HEK293T (cell line): ENCODE measurements at regions not wholly inside any gene's neighbourhood (a gene's known extent, or its start where the extent isn't known, plus 50 kb on each side); places are given as distances from the start of the nearest gene placed in this dataset.
"Not testable (repeated sequence)": the region's sequence is repeated elsewhere in the genome, so short reads cannot be mapped to it uniquely, and the experiment has no call there.

Experiments
- CTCF ChIA-PET: fragments of 350-600 bp; formaldehyde crosslinking; extraction: SDS; loops from one replicate; lab custom pipeline; 2021; ENCODE audit warnings: antibody characterized with exemption, inconsistent platforms; lab: Yijun Ruan, JAX
- POLR2A ChIA-PET: fragments of 350-600 bp; formaldehyde crosslinking; extraction: SDS; loops from one replicate; lab custom pipeline; 2020; ENCODE audit warnings: antibody characterized with exemption, inconsistent platforms; lab: Yijun Ruan, JAX
- DNase-seq: peaks from one replicate; pipeline ENCODE4 v3.0.0; 2012; ENCODE audit warnings: mixed read lengths; ENCODE audit errors: extremely low spot score
- ARNT ChIP-seq: fragments of 450-650 bp; IDR thresholded peaks from 2 replicates; pipeline ENCODE4 v1.6.1; 2017; ENCODE audit warnings: mild to moderate bottlenecking
- BHLHE40 ChIP-seq: fragments of 450-650 bp; IDR thresholded peaks from 2 replicates; pipeline ENCODE4 v1.6.1; 2016; ENCODE audit warnings: mild to moderate bottlenecking, moderate library complexity, borderline replicate concordance
- CTBP1 ChIP-seq: fragments of 450-650 bp; IDR thresholded peaks from 2 replicates; pipeline ENCODE4 v1.6.1; 2016; ENCODE audit warnings: borderline replicate concordance
- ELF4 ChIP-seq: fragments of 450-650 bp; IDR thresholded peaks from 2 replicates; pipeline ENCODE4 v1.6.1; 2017; ENCODE audit warnings: antibody characterized with exemption
- FOXA1 ChIP-seq: fragments of 450-650 bp; IDR thresholded peaks from 2 replicates; pipeline ENCODE4 v1.6.1; 2016; ENCODE audit warnings: mild to moderate bottlenecking
- FOXK2 ChIP-seq: fragments of 450-650 bp; IDR thresholded peaks from 2 replicates; pipeline ENCODE4 v1.6.1; 2016; ENCODE audit warnings: mild to moderate bottlenecking
- FOXM1 ChIP-seq: fragments of 450-650 bp; IDR thresholded peaks from 2 replicates; pipeline ENCODE4 v1.6.1; 2017; ENCODE audit warnings: mild to moderate bottlenecking, borderline replicate concordance
- HDGF ChIP-seq: fragments of 450-650 bp; IDR thresholded peaks from 2 replicates; pipeline ENCODE4 v1.6.1; 2017; ENCODE audit warnings: antibody characterized with exemption, borderline replicate concordance
- L3MBTL2 ChIP-seq: fragments of 450-650 bp; conservative IDR thresholded peaks from 2 replicates; pipeline ENCODE4 v1.6.1; 2016; ENCODE audit warnings: mild to moderate bottlenecking
- LEF1 ChIP-seq: fragments of 450-650 bp; IDR thresholded peaks from 2 replicates; pipeline ENCODE4 v1.6.1; 2017; ENCODE audit warnings: mild to moderate bottlenecking, borderline replicate concordance
- NFRKB ChIP-seq: fragments of 450-650 bp; IDR thresholded peaks from 2 replicates; pipeline ENCODE4 v1.6.1; 2016; ENCODE audit warnings: mild to moderate bottlenecking, moderate library complexity
- SP1 ChIP-seq: fragments of 450-650 bp; IDR thresholded peaks from 2 replicates; pipeline ENCODE4 v1.6.1; 2017
- SUZ12 ChIP-seq: fragments of 450-650 bp; IDR thresholded peaks from 2 replicates; pipeline ENCODE4 v1.6.1; 2016; ENCODE audit warnings: mild to moderate bottlenecking
- TARDBP ChIP-seq: fragments of 450-650 bp; IDR thresholded peaks from 2 replicates; pipeline ENCODE4 v1.6.1; 2016
- ZNF384 ChIP-seq: fragments of 450-650 bp; IDR thresholded peaks from 2 replicates; pipeline ENCODE4 v1.6.1; 2016
- TF ChIP-seq, protein P1 (sequence below): fragments of 450-650 bp; IDR thresholded peaks from 2 replicates; pipeline ENCODE4 v1.6.1; 2016

DNA sequence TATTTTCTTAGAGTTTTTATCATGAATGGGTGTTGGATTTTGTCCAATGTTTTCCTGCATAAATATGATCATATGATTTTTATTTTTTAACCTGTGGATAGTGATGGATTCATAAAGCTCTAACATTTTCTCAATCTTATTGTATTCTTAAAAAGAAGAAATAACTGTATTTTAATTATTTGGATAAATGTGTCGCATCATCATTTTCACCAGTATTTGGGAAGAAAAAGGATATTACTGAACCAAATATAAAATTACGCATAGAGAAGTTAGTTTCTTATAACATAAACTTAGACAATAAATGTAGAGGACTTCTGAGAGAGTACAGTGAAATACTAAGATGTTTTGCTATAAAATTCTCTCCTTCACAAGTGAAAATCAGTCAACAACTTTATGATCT is 126.0 kb upstream of the CHST9 start:
- ChIA-PET CTCF (no interaction called here), POLR2A (no interaction called here)
- TF ChIP-seq FOXK2 = no peak
- TF ChIP-seq NFRKB = no peak
- TF ChIP-seq FOXM1 = no peak
- no peak for TF ChIP-seq LEF1
- TF ChIP-seq HDGF = no peak
- no peak for TF ChIP-seq ZNF384
- TF ChIP-seq SP1 = no peak
- no peak for TF ChIP-seq L3MBTL2
- TF ChIP-seq, protein P1, sequence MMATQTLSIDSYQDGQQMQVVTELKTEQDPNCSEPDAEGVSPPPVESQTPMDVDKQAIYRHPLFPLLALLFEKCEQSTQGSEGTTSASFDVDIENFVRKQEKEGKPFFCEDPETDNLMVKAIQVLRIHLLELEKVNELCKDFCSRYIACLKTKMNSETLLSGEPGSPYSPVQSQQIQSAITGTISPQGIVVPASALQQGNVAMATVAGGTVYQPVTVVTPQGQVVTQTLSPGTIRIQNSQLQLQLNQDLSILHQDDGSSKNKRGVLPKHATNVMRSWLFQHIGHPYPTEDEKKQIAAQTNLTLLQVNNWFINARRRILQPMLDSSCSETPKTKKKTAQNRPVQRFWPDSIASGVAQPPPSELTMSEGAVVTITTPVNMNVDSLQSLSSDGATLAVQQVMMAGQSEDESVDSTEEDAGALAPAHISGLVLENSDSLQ = no peak
- TF ChIP-seq SUZ12 = no peak
- no peak for TF ChIP-seq TARDBP
- no peak for TF ChIP-seq ELF4
- TF ChIP-seq BHLHE40 = no peak
- no peak for DNase-seq

DNA sequence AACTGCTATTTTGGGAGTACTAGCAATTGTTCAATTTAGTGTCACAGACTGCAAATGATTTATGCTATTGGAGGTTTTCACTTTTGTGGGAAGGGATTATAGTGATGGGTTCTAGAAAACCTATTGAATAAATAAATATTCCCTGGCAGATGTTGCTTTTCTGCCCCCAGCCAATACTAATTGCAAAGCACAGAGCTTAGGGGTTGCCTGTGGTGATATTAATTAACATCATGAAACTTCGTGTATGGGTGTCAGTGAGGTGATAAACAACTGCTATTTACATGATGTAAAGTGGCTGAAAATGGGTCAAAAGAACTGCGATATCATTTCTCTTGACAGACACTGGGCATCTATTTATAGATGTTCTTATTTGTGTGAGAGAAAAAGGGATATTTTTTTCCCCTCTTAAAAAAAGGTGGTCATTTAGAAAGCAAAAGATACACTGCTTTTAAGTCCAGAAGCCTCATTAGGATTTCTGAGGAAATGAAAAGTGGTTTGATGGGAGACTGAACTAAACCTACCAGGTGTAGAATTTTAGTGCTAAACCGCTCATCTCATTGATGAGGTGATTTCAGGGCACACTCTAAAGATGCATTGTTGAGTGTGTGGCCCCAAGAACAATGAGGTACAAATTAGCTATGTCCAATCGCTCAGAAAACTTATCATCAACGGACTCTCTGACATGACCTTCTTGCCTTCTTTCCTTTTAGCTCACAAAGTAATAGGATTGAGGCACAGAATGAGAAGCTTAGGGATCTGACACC is 116.7 kb upstream of the CHST9 start:
- CTCF ChIA-PET = interaction anchor here (1.0 kb wide), 1 partner anchor 284 kb away, joined by 3 read pairs; no protein-coding TSS in a partner anchor

DNA sequence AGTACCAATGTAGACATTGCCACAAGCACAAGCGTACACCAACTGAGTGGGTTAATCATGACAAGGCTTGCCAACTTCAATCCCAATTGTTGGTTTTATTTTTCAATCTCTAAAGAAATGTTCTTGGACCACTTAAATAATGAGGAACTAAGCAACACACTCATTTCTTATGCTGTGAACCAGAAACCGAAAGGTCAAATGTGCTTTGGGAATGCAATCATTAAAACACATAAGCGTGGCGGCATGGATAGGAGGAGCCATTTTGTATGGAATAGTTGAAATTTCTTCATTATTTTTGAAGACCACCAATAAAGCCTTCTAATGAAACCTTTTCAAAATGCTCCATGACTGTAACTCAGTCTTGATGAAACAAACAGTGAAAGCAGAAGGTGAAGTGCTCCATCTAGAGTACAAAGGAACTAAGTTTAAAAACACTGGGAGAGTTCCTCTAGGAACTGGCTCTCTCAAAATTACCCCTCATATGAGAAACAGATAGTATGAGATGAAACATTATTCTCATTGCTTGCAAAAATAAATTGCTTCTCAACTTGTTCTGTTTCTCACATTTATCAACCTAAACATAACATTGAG is 113.2 kb upstream of the CHST9 start:
- TF ChIP-seq FOXA1 = no peak
- no peak for TF ChIP-seq LEF1
- no peak for TF ChIP-seq FOXK2
- ChIA-PET POLR2A (no interaction called here), CTCF (interaction anchor here (0.7 to 0.9 kb wide), 3 partner anchors 11 to 280 kb away, joined by 3 read pairs; no protein-coding TSS in a partner anchor)
- peak; percentile 27 for DNase-seq

More for the DNA sequence above, 116.7 kb upstream of the CHST9 start:
- POLR2A ChIA-PET = no interaction called here
- TF ChIP-seq LEF1 = no peak
- no peak for TF ChIP-seq BHLHE40
- TF ChIP-seq FOXM1 = no peak
- no peak for TF ChIP-seq CTBP1
- TF ChIP-seq ELF4 = no peak
- no peak for TF ChIP-seq ARNT
- TF ChIP-seq, protein P1 = 0 out of 2 replicates have a peak, but pooled peaks have one; percentile 10
- DNase-seq = no peak

DNA sequence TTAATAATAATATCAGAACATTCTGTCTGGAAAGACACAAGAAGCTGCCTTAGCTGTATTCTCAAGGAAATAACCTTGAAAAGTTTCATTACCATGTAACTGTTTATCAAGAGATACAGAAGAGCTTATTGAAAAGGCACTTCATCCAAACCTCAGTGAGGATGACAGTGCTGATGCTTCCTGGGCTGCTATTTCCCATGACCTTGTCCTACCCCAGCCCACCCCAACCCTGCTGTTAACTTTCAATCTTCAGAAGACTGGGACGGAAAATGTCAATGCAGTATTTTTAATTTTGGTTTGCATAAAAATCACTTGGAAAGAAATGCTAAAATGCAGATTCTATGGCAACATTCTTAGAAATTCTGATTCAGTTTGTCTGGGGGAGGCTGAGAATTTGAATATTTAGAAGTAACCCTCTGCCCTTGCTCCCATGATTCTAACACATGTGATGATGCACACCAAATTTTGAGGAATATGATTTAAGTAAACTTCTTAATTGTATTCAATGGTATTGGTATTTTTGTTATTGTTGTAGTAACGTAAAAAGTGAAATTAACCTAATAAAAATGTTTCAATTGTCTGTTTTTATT is 101.0 kb upstream of the CHST9 start:
- CTCF ChIA-PET, DNase-seq, POLR2A ChIA-PET: not testable (repeated sequence)

DNA sequence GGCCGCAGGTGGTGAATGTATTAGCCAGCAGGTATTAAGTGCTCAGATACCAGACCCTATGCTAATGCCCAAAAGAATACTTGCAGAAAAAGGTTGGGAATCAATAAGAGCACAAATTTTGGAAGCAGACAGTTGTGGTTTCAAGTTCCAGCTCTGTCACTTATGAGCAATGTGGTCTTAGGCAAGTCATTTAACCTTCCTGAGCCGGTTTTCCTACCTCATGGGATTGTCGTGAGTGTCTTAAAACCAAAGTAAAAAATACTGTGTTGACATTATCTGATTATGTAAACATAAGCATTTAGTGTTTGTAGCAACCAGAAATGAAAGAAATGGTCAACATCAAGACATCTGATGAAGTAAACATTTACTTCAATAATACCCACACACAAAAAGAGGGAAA is 93.0 kb upstream of the CHST9 start:
- CTCF ChIA-PET = no interaction called here

DNA sequence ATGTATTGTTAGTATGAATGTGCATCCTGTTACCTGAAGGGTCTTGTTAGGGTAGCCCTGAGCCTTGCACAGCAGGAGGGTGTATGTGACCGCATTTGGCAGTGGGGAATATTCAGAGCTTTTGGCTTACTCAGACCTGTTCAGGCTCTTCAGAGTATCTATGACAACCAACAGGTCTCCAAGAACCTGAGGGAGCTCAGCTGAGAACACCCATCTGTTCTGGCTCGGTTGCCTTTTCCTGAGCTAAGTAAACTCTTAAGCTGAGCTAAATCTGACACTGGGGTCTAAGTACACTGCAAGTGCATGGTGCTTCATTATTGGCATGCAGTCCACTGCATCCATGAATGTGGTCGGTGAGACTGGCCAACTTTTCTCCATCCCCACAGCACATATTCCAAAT is 92.4 kb upstream of the CHST9 start:
- ChIA-PET POLR2A (no interaction called here), CTCF (no interaction called here)
- TF ChIP-seq NFRKB (no peak), SUZ12 (no peak), HDGF (no peak), L3MBTL2 (no peak), ZNF384 (no peak), CTBP1 (no peak), SP1 (no peak), FOXA1 (no peak), BHLHE40 (no peak), FOXM1 (no peak), FOXK2 (no peak), ELF4 (no peak)
- TF ChIP-seq, protein P1 = no peak
- no peak for DNase-seq

More for the DNA sequence above, 93.0 kb upstream of the CHST9 start:
- TF ChIP-seq SP1 = no peak
- no peak for TF ChIP-seq FOXK2
- no peak for TF ChIP-seq TARDBP
- TF ChIP-seq BHLHE40 = no peak
- no peak for TF ChIP-seq ARNT
- TF ChIP-seq LEF1 = no peak
- TF ChIP-seq L3MBTL2 = no peak
- POLR2A ChIA-PET = no interaction called here
- DNase-seq = no peak

DNA sequence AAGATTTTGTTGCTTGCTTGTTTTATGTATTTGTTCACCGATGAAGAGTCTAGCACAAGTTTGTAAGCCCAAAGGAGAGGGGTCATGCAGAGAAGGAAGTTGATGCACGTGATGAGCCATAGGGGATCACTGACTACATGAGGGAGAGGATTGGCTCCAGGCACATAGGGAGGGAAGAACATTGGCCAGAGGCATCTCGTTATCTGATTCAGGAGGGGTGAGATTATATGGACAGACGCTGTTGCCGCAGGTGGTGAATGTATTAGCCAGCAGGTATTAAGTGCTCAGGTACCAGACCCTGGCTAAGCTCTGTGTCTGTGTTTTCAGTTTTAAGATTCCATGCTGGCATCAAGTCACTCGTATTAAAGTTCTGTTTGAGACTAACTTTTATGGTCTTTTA is 91.8 kb upstream of the CHST9 start:
- CTCF ChIA-PET = no interaction called here
- DNase-seq = no peak
- POLR2A ChIA-PET = no interaction called here
- TF ChIP-seq SP1 = no peak
- TF ChIP-seq LEF1 = no peak
- TF ChIP-seq HDGF = no peak
- TF ChIP-seq, protein P1 = no peak
- no peak for TF ChIP-seq FOXM1
- TF ChIP-seq L3MBTL2 = no peak
- no peak for TF ChIP-seq ARNT
- no peak for TF ChIP-seq FOXK2
- no peak for TF ChIP-seq SUZ12
- TF ChIP-seq TARDBP = no peak
- no peak for TF ChIP-seq CTBP1
